Nephron (organoid): ENCODE measurements at regions not wholly inside any gene's neighbourhood (a gene's known extent, or its start where the extent isn't known, plus 50 kb on each side); places are given as distances from the start of the nearest gene placed in this dataset.

Experiments
- H3K27ac Mint-ChIP-seq, 3 experiments: 2 replicates each; pipeline ENCODE4 v1.8.0; 2020; ENCODE audit warnings: mixed read lengths in 3 of 3, mild to moderate bottlenecking in 2 of 3, moderate library complexity in 1 of 3
- H3K27me3 Mint-ChIP-seq: 2 replicates; pipeline ENCODE4 v1.8.0; 2021; ENCODE audit warnings: low read depth, mild to moderate bottlenecking, moderate library complexity, mixed read lengths
- H3K36me3 Mint-ChIP-seq: 2 replicates; pipeline ENCODE4 v1.8.0; 2020; ENCODE audit warnings: low read depth, mixed read lengths
- H3K4me1 Mint-ChIP-seq: 2 replicates; pipeline ENCODE4 v1.8.0; 2020; ENCODE audit warnings: mixed read lengths
- H3K4me3 Mint-ChIP-seq, 3 experiments: 2 replicates each; pipeline ENCODE4 v1.8.0; 2020; ENCODE audit warnings: mild to moderate bottlenecking in 3 of 3, mixed read lengths in 3 of 3, moderate library complexity in 2 of 3
- H3K9me3 Mint-ChIP-seq: 2 replicates; pipeline ENCODE4 v1.8.0; 2020; ENCODE audit warnings: mixed read lengths
- TF ChIP-seq, protein P1 (sequence below), 3 experiments: fragments of 200-600 bp; sonication (generic); IDR thresholded peaks; one replicate each; pipeline ENCODE4 v1.5.0; 2021; ENCODE audit warnings: antibody characterized with exemption in 3 of 3; ENCODE audit not compliant: unreplicated experiment in 3 of 3

DNA sequence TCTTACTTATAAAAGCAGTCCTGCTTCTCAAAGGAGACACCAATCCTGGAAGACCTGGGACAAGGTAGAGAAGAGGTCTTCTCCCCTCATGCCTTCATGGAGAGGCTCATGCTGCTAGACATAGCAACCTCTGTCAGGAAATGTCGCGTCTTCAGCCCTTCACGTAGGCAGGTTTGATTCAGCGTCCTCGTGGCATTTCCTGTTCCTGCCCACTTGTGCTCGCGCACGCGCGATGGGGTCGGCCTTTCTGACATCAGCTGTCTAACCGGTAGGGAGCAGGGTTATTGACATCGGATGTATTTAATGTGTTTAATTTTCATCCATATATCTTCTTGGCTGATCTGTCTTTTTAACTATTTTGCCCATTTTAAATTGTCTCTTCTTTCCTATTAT lies 292.4 kb downstream of the THBS2 start:
- Mint-ChIP-seq H3K4me1 (peaks cover 39% of the 10 kb centered on the region), H3K27ac (peak overlapping the region; percentile 86 to 99 (median 98)), H3K36me3 (no peaks in the 10 kb centered on the region), H3K4me3 (peak overlapping the region in 1 of 3 experiments; percentile 51), H3K9me3 (peaks cover 2% of the 10 kb centered on the region), H3K27me3 (no peaks in the 10 kb centered on the region)
- TF ChIP-seq, protein P1, sequence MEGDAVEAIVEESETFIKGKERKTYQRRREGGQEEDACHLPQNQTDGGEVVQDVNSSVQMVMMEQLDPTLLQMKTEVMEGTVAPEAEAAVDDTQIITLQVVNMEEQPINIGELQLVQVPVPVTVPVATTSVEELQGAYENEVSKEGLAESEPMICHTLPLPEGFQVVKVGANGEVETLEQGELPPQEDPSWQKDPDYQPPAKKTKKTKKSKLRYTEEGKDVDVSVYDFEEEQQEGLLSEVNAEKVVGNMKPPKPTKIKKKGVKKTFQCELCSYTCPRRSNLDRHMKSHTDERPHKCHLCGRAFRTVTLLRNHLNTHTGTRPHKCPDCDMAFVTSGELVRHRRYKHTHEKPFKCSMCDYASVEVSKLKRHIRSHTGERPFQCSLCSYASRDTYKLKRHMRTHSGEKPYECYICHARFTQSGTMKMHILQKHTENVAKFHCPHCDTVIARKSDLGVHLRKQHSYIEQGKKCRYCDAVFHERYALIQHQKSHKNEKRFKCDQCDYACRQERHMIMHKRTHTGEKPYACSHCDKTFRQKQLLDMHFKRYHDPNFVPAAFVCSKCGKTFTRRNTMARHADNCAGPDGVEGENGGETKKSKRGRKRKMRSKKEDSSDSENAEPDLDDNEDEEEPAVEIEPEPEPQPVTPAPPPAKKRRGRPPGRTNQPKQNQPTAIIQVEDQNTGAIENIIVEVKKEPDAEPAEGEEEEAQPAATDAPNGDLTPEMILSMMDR (IDR thresholded peaks at IDR 0.05; ENCODE audit: unreplicated experiment in 3 of 3), result no peak

- Mint-ChIP-seq H3K4me1 (peaks cover 43% of the 10 kb centered on the region), H3K36me3 (no peaks in the 10 kb centered on the region), H3K27me3 (no peaks in the 10 kb centered on the region)
These were observed 292.9 kb downstream of the THBS2 start for GRCh38 chr6:168960551-168961263.

GRCh38 chr6:168959696-168960095 lies 293.9 kb downstream of the THBS2 start:
- H3K27ac Mint-ChIP-seq, result peak overlapping the region in 2 of 3 experiments; percentile 98 to 99
- H3K36me3 Mint-ChIP-seq, result no peaks in the 10 kb centered on the region
- TF ChIP-seq, protein P1 (IDR thresholded peaks at IDR 0.05; ENCODE audit: unreplicated experiment in 3 of 3), result no peak
- H3K27me3 Mint-ChIP-seq, result no peaks in the 10 kb centered on the region
- no peak overlapping the region for H3K4me3 Mint-ChIP-seq
- H3K4me1 Mint-ChIP-seq, result peaks cover 43% of the 10 kb centered on the region
- no peaks in the 10 kb centered on the region for H3K9me3 Mint-ChIP-seq

More at GRCh38 chr6:168960551-168961263, 292.9 kb downstream of the THBS2 start:
- peak overlapping the region in 1 of 3 experiments; percentile 51 for H3K4me3 Mint-ChIP-seq
- peak overlapping the region; percentile 86 to 99 (median 98) for H3K27ac Mint-ChIP-seq
- TF ChIP-seq, protein P1 (IDR thresholded peaks at IDR 0.05; ENCODE audit: unreplicated experiment in 3 of 3), result no peak
- H3K9me3 Mint-ChIP-seq, result no peaks in the 10 kb centered on the region

GRCh38 chr6:168956884-168957730 lies 296.5 kb downstream of the THBS2 start:
- H3K36me3 Mint-ChIP-seq, result no peaks in the 10 kb centered on the region
- H3K4me3 Mint-ChIP-seq, result no peak overlapping the region
- H3K27me3 Mint-ChIP-seq, result no peaks in the 10 kb centered on the region
- H3K9me3 Mint-ChIP-seq, result no peaks in the 10 kb centered on the region
- TF ChIP-seq, protein P1 (IDR thresholded peaks at IDR 0.05; ENCODE audit: unreplicated experiment in 3 of 3), result peak; percentile 89 to 97 (median 95)
- peak overlapping the region in 2 of 3 experiments; percentile 78 to 99 for H3K27ac Mint-ChIP-seq
- peaks cover 42% of the 10 kb centered on the region for H3K4me1 Mint-ChIP-seq

- Mint-ChIP-seq H3K36me3 (no peaks in the 10 kb centered on the region), H3K27ac (peak overlapping the region in 2 of 3 experiments; percentile 78 to 99), H3K27me3 (no peaks in the 10 kb centered on the region), H3K4me1 (peaks cover 44% of the 10 kb centered on the region), H3K9me3 (no peaks in the 10 kb centered on the region), H3K4me3 (no peak overlapping the region)
- TF ChIP-seq, protein P1 (IDR thresholded peaks at IDR 0.05; ENCODE audit: unreplicated experiment in 3 of 3), result no peak
These were observed 297.4 kb downstream of the THBS2 start for GRCh38 chr6:168956141-168956838.
